Caco-2 (cell line): ENCODE measurements at regions not wholly inside any gene's neighbourhood (a gene's known extent, or its start where the extent isn't known, plus 50 kb on each side); places are given as distances from the start of the nearest gene placed in this dataset.

Experiments used
- BruUV-seq: library from RNA; stranded (reverse); fragments of 400-500 nt; replicated peaks from 2 replicates; lab custom pipeline; 2021; lab: Mats Ljungman, UMichigan
- CTCF ChIA-PET: fragments of 300-600 bp; sonication (Branson Sonifier 250); formaldehyde crosslinking; loops from one replicate; lab custom pipeline; 2022; ENCODE audit warnings: antibody characterized with exemption; lab: Charles Lee
- POLR2A ChIA-PET: fragments of 300-600 bp; sonication (Branson Sonifier 250); formaldehyde crosslinking; loops from one replicate; lab custom pipeline; 2022; ENCODE audit warnings: antibody characterized with exemption; lab: Charles Lee
- DNase-seq, 2 experiments: peaks; one replicate each; pipeline versions ENCODE4 v3.0.0 to v3.0.0-alpha.2; 2020 to 2022
- H3K27me3 ChIP-seq: replicated peaks from 2 replicates; pipeline ENCODE4 v1.6.0; 2011; ENCODE audit warnings: low read length; ENCODE audit not compliant: control insufficient read depth, insufficient read depth
- H3K36me3 ChIP-seq: 2 replicates; pipeline ENCODE4 v1.5.1; 2011; ENCODE audit warnings: low read length; ENCODE audit not compliant: control insufficient read depth, insufficient read depth
- H3K4me1 ChIP-seq: fragments of 250-450 bp; sonication (Bioruptor Pico); 2 replicates; pipeline ENCODE4 v1.5.1; 2020; ENCODE audit warnings: mild to moderate bottlenecking
- H3K4me3 ChIP-seq: 2 replicates; pipeline ENCODE4 v1.5.1; 2011; ENCODE audit warnings: low read depth, mild to moderate bottlenecking, control low read depth, low read length
- H3K9me3 ChIP-seq: fragments of 250-450 bp; sonication (Bioruptor Pico); 2 replicates; pipeline ENCODE4 v1.5.1; 2020; ENCODE audit warnings: mild to moderate bottlenecking, moderate library complexity
- H3K27ac Mint-ChIP-seq: one replicate; pipeline ENCODE4 v1.8.0; 2022; ENCODE audit warnings: mixed read lengths; ENCODE audit not compliant: unreplicated experiment
- H3K27me3 Mint-ChIP-seq: one replicate; pipeline ENCODE4 v1.8.0; 2022; ENCODE audit warnings: mixed read lengths; ENCODE audit not compliant: insufficient read depth, unreplicated experiment
- H3K36me3 Mint-ChIP-seq: one replicate; pipeline ENCODE4 v1.8.0; 2022; ENCODE audit warnings: mild to moderate bottlenecking, mixed read lengths; ENCODE audit not compliant: insufficient read depth, unreplicated experiment
- H3K4me1 Mint-ChIP-seq: one replicate; pipeline ENCODE4 v1.8.0; 2022; ENCODE audit warnings: low read depth, mixed read lengths; ENCODE audit not compliant: unreplicated experiment
- H3K4me3 Mint-ChIP-seq: one replicate; pipeline ENCODE4 v1.8.0; 2022; ENCODE audit warnings: mild to moderate bottlenecking, moderate library complexity, mixed read lengths; ENCODE audit not compliant: unreplicated experiment
- H3K9me3 Mint-ChIP-seq: one replicate; pipeline ENCODE4 v1.8.0; 2022; ENCODE audit warnings: mixed read lengths; ENCODE audit not compliant: unreplicated experiment
- intact Hi-C: fragments of 100-400 bp; cut with micrococcal nuclease; formaldehyde crosslinking; loops from one replicate; pipeline ENCODE4 v1.10.0; 2022; ENCODE audit not compliant: unreplicated experiment
- TF ChIP-seq, protein P1 (sequence below), 2 experiments: fragments of 200-600 bp in 1 of 2; IDR thresholded peaks; 1 replicate in 1 of 2; 2 replicates in 1 of 2; pipeline versions ENCODE4 v1.5.1 to v1.8.0; 2011 to 2022; ENCODE audit warnings: antibody characterized with exemption in 1 of 2, control low read depth in 1 of 2, inconsistent platforms in 1 of 2, low read depth in 1 of 2, low read length in 1 of 2, mild to moderate bottlenecking in 1 of 2, moderate library complexity in 1 of 2; ENCODE audit not compliant: insufficient read depth in 1 of 2, severe bottlenecking in 1 of 2, unreplicated experiment in 1 of 2

DNA sequence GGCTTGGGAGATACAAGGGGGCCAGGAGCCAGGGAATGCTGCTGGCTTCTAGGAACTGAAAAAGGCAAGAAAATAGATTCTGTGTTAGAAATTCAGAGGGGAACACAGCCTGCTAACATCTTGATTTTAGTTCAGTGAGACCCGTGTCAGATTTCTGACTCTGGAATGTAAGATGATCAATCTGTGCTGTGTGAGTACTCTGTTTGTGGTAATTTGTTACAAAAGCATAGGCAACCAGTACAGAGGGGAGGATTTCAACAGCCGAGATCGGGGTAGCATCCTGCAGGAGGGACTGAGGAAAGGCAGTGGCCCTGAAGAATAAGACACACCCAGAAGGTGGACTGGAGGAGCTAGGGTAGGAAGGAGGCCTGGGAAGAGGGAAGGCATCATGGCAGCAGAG is 410.0 kb upstream of the CCDC196 start:
- H3K4me1 ChIP-seq = no peaks in the 10 kb centered on the region
- H3K4me3 ChIP-seq = no peak overlapping the region
- H3K36me3 ChIP-seq = no peaks in the 10 kb centered on the region
- Mint-ChIP-seq H3K4me3 (no peak overlapping the region), H3K27ac (no peak overlapping the region), H3K4me1 (no peaks in the 10 kb centered on the region), H3K9me3 (no peaks in the 10 kb centered on the region), H3K36me3 (no peaks in the 10 kb centered on the region), H3K27me3 (peaks cover 22% of the 10 kb centered on the region)
- DNase-seq = no peak
- CTCF ChIA-PET = no interaction called here
- BruUV-seq = no TSS peak
- POLR2A ChIA-PET = no interaction called here
- H3K9me3 ChIP-seq = no peaks in the 10 kb centered on the region
- TF ChIP-seq, protein P1, sequence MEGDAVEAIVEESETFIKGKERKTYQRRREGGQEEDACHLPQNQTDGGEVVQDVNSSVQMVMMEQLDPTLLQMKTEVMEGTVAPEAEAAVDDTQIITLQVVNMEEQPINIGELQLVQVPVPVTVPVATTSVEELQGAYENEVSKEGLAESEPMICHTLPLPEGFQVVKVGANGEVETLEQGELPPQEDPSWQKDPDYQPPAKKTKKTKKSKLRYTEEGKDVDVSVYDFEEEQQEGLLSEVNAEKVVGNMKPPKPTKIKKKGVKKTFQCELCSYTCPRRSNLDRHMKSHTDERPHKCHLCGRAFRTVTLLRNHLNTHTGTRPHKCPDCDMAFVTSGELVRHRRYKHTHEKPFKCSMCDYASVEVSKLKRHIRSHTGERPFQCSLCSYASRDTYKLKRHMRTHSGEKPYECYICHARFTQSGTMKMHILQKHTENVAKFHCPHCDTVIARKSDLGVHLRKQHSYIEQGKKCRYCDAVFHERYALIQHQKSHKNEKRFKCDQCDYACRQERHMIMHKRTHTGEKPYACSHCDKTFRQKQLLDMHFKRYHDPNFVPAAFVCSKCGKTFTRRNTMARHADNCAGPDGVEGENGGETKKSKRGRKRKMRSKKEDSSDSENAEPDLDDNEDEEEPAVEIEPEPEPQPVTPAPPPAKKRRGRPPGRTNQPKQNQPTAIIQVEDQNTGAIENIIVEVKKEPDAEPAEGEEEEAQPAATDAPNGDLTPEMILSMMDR (IDR thresholded peaks at IDR 0.05; ENCODE audit: insufficient read depth in 1 of 2, low read depth in 1 of 2, low read length in 1 of 2, severe bottlenecking in 1 of 2, unreplicated experiment in 1 of 2) = no peak
- intact Hi-C loops = no loop called here
- no peaks in the 10 kb centered on the region for H3K27me3 ChIP-seq

DNA sequence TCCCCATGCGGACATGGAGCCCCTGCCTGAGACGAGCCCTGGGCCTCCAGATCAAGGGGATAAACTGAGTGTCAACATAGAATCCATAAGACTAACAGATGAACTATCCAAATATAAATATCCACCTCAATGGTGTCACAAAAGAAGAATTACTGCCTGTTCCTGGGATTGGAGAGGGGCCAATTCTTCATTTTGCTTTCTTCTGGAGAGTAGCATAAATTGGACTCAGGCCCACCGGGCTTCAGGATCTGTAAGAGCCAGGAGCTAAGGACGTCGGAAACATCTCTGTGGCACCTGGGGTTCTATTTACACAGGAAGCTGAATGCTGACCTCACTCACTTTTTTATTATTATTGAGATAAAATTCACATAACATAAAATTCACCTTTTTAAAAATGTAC is 408.2 kb upstream of the CCDC196 start:
- no peak overlapping the region for H3K4me3 Mint-ChIP-seq
- intact Hi-C loops = no loop called here
- no peak overlapping the region for H3K27ac Mint-ChIP-seq
- BruUV-seq = no TSS peak
- no peaks in the 10 kb centered on the region for H3K9me3 Mint-ChIP-seq
- DNase-seq = no peak
- ChIA-PET CTCF (no interaction called here), POLR2A (no interaction called here)
- no peaks in the 10 kb centered on the region for H3K4me1 ChIP-seq
- peaks cover 22% of the 10 kb centered on the region for H3K27me3 Mint-ChIP-seq
- H3K27me3 ChIP-seq = no peaks in the 10 kb centered on the region
- TF ChIP-seq, protein P1 (IDR thresholded peaks at IDR 0.05; ENCODE audit: insufficient read depth in 1 of 2, low read depth in 1 of 2, low read length in 1 of 2, severe bottlenecking in 1 of 2, unreplicated experiment in 1 of 2) = no peak
- H3K9me3 ChIP-seq = no peaks in the 10 kb centered on the region
- no peaks in the 10 kb centered on the region for H3K36me3 Mint-ChIP-seq
- no peak overlapping the region for H3K4me3 ChIP-seq
- no peaks in the 10 kb centered on the region for H3K4me1 Mint-ChIP-seq
- H3K36me3 ChIP-seq = no peaks in the 10 kb centered on the region

DNA sequence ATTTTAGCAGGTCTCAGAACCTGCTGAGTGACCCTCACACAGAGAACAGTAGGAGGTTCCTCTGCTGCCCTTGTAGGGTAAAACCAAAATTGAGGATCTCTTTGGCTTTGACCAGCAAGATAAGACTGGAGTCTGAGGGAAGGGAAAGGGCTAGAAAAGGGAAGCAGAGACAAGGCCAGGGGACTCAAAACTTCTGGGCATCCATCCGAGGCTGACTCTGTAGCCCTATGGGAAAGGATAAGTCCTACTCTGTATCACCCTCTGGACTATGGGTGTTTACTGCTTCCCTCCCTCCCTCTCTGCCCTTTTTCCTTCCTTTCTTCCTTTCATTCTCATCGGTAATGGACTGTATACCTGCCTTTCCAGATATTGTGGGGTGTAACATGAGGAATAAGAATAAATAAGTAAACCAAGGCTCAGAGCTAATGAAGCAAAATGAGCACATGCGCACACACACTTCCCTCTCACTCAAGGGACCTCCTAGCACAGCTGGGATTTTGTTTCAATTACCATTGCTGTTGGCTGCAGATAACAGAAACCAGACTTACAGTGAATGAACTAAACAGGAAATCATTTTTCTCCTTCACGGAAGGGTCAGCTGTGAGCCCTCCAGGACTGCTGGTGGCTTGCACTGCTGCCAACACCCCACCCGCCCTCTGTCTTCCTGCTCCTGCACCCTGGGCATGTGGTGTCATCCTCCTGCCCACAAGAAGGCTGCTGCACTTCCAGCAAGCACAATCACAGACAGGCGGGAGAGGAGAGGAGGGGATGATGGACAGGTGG is 404.4 kb upstream of the CCDC196 start:
- CTCF ChIA-PET = no interaction called here
- Histone ChIP-seq H3K4me1 (no peaks in the 10 kb centered on the region), H3K27me3 (no peaks in the 10 kb centered on the region), H3K9me3 (no peaks in the 10 kb centered on the region), H3K4me3 (no peak overlapping the region), H3K36me3 (no peaks in the 10 kb centered on the region)
- no peak overlapping the region for H3K4me3 Mint-ChIP-seq
- DNase-seq = no peak
- no peaks in the 10 kb centered on the region for H3K36me3 Mint-ChIP-seq
- no peak overlapping the region for H3K27ac Mint-ChIP-seq
- no TSS peak for BruUV-seq
- TF ChIP-seq, protein P1 (IDR thresholded peaks at IDR 0.05; ENCODE audit: insufficient read depth in 1 of 2, low read depth in 1 of 2, low read length in 1 of 2, severe bottlenecking in 1 of 2, unreplicated experiment in 1 of 2) = no peak
- no peaks in the 10 kb centered on the region for H3K9me3 Mint-ChIP-seq
- intact Hi-C loops = no loop called here
- H3K27me3 Mint-ChIP-seq = peaks cover 19% of the 10 kb centered on the region
- POLR2A ChIA-PET = no interaction called here
- no peaks in the 10 kb centered on the region for H3K4me1 Mint-ChIP-seq
